H1 (cell line): ENCODE measurements at regions not wholly inside any gene's neighbourhood (a gene's known extent, or its start where the extent isn't known, plus 50 kb on each side); places are given as distances from the start of the nearest gene placed in this dataset.

ENCODE experiments used
- TF ChIP-seq, protein P1 (sequence below): fragments of 300-600 bp; sonication (generic); IDR thresholded peaks from 2 replicates; pipeline ENCODE4 v1.7.1; 2012; ENCODE audit warnings: low read length, moderate library complexity, mild to moderate bottlenecking, inconsistent platforms; ENCODE audit not compliant: insufficient replicate concordance

DNA sequence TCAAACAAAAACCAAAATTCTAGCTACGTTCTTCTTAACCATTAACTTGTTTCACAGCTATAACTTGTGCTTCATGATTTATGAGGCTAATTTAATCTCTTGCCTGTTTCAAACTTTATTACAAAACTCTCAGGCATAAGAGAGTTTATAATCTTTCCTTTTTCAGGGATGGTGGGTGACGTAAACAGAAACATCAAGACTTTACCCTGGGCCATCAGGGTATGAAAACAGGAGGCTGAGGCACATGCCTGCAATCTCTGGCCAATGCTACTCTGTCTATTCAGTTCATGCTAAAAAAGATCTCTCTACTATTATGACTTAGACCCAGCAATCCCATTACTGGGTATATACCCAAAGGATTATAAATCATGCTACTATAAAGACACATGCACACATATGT is 55.9 kb upstream of the VWC2 start (continued):
- TF ChIP-seq, protein P1, sequence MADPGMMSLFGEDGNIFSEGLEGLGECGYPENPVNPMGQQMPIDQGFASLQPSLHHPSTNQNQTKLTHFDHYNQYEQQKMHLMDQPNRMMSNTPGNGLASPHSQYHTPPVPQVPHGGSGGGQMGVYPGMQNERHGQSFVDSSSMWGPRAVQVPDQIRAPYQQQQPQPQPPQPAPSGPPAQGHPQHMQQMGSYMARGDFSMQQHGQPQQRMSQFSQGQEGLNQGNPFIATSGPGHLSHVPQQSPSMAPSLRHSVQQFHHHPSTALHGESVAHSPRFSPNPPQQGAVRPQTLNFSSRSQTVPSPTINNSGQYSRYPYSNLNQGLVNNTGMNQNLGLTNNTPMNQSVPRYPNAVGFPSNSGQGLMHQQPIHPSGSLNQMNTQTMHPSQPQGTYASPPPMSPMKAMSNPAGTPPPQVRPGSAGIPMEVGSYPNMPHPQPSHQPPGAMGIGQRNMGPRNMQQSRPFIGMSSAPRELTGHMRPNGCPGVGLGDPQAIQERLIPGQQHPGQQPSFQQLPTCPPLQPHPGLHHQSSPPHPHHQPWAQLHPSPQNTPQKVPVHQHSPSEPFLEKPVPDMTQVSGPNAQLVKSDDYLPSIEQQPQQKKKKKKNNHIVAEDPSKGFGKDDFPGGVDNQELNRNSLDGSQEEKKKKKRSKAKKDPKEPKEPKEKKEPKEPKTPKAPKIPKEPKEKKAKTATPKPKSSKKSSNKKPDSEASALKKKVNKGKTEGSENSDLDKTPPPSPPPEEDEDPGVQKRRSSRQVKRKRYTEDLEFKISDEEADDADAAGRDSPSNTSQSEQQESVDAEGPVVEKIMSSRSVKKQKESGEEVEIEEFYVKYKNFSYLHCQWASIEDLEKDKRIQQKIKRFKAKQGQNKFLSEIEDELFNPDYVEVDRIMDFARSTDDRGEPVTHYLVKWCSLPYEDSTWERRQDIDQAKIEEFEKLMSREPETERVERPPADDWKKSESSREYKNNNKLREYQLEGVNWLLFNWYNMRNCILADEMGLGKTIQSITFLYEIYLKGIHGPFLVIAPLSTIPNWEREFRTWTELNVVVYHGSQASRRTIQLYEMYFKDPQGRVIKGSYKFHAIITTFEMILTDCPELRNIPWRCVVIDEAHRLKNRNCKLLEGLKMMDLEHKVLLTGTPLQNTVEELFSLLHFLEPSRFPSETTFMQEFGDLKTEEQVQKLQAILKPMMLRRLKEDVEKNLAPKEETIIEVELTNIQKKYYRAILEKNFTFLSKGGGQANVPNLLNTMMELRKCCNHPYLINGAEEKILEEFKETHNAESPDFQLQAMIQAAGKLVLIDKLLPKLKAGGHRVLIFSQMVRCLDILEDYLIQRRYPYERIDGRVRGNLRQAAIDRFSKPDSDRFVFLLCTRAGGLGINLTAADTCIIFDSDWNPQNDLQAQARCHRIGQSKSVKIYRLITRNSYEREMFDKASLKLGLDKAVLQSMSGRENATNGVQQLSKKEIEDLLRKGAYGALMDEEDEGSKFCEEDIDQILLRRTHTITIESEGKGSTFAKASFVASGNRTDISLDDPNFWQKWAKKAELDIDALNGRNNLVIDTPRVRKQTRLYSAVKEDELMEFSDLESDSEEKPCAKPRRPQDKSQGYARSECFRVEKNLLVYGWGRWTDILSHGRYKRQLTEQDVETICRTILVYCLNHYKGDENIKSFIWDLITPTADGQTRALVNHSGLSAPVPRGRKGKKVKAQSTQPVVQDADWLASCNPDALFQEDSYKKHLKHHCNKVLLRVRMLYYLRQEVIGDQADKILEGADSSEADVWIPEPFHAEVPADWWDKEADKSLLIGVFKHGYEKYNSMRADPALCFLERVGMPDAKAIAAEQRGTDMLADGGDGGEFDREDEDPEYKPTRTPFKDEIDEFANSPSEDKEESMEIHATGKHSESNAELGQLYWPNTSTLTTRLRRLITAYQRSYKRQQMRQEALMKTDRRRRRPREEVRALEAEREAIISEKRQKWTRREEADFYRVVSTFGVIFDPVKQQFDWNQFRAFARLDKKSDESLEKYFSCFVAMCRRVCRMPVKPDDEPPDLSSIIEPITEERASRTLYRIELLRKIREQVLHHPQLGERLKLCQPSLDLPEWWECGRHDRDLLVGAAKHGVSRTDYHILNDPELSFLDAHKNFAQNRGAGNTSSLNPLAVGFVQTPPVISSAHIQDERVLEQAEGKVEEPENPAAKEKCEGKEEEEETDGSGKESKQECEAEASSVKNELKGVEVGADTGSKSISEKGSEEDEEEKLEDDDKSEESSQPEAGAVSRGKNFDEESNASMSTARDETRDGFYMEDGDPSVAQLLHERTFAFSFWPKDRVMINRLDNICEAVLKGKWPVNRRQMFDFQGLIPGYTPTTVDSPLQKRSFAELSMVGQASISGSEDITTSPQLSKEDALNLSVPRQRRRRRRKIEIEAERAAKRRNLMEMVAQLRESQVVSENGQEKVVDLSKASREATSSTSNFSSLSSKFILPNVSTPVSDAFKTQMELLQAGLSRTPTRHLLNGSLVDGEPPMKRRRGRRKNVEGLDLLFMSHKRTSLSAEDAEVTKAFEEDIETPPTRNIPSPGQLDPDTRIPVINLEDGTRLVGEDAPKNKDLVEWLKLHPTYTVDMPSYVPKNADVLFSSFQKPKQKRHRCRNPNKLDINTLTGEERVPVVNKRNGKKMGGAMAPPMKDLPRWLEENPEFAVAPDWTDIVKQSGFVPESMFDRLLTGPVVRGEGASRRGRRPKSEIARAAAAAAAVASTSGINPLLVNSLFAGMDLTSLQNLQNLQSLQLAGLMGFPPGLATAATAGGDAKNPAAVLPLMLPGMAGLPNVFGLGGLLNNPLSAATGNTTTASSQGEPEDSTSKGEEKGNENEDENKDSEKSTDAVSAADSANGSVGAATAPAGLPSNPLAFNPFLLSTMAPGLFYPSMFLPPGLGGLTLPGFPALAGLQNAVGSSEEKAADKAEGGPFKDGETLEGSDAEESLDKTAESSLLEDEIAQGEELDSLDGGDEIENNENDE, result no peak
